NCI-H82 (cell line): ENCODE measurements at regions not wholly inside any gene's neighbourhood (a gene's known extent, or its start where the extent isn't known, plus 50 kb on each side); places are given as distances from the start of the nearest gene placed in this dataset.
A peak's percentile ranks its signal among the peaks of the same experiment; 100 is the strongest.

ENCODE experiments used
- DNase-seq: peaks from one replicate; lab custom pipeline; 2025; lab: John Stamatoyannopoulos, UW

GRCh38 chr15:62777671-62778070 is 264.9 kb upstream of the TPM1 start:
- no peak for DNase-seq

- no peak for DNase-seq
These were observed 263.3 kb upstream of the TPM1 start for GRCh38 chr15:62779036-62779770.

DNA sequence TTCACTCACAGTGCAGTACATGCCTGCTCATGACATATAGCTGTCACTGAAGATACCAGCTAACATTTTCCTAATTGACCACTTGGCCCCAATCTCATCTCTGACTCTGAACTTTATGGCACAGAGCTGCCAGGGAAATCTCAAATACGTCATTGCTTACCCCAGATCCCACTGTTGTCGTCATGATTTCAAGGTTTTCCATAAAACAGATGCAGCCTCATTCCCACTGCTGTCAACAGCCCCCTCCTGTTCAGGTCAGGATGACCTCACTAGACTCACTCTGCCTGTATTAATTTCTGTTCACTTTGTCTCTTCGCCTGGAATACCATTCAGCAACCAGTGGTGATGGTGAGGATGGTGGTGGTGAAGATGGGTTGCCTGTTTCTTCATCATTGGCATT is 262.6 kb upstream of the TPM1 start:
- DNase-seq: no peak

DNA sequence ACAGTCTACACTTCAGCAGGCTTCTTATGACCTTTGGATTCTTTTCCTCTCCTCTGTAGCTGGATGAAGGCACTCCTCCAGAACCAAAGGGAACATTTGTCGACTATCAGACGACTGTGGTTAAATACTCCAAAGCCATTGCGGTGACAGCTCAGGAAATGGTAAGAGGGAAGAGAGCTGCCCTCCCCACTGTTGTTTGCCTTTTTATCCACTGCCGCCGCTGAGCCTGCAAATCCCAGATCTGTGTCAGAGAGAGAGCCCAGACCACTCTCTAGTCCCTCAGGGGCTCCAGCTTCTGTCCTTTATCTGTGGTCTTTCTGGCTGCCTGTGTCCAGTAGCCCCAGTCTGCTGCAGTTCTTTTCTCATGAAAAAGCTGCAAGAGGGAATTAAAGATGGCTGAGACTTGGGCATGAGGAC is 261.5 kb upstream of the TPM1 start:
- DNase-seq: no peak

DNA sequence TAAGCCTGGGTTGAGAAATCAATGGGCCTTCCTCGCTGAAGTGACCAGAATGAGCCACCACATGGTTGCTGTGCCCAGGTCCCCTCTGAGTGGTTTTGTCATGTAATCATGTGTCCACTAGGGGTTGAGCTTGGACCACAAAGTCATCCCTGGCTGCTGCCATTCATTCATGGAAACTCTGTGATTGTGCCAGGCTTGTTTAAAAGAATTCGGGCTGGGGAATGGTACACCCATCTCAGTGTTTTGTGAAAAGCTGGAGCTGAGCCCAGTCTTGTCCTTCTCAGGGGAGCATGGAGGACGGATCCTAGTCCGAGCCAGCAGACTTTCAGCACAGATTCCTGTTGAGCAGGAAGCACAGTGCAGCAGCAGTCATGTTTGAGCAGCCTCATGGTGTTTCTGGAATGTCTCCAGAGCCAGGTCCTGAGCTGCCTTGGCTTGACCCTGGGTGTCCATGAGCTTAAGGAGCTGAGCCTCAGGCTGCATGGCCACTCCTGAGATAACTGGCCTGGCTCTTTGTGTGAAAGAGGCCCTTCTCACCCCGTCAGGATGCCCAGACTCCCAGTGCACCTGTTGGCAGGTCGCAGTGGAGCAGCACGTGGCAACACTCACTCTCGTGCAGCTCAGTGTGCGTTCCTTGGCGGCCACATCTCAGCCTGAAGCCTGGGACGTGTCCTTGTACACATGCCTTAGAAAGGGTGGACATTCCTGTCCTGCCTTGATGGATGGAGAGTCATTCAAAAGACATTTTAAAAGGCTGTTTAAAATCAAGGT is 260.3 kb upstream of the TPM1 start:
- DNase-seq: peak; percentile 86

GRCh38 chr15:62782896-62783295 is 259.7 kb upstream of the TPM1 start:
- no peak for DNase-seq

- no peak for DNase-seq
These were observed 259.1 kb upstream of the TPM1 start for GRCh38 chr15:62783303-62783957.

GRCh38 chr15:62785881-62786828 is 256.4 kb upstream of the TPM1 start:
- no peak for DNase-seq

DNA sequence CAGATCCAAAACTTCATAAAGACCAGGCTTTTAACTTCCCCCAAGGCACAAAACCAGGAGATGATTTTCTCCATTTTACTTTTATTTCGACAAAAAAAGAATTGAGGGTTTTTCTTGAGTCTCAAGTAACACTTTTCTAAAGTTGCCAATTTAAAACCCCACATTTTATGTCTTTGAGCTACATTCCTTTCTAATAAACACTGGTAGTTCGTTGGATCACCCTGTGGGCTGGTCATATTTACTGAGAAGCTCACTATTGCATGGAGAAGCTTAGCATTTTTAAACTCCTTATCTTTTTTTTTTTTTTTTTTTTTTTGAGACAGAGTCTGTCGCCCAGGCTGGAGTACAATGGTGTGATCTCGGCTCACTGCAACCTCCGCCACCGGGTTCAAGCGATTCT is 255.1 kb upstream of the TPM1 start:
- no peak for DNase-seq

DNA sequence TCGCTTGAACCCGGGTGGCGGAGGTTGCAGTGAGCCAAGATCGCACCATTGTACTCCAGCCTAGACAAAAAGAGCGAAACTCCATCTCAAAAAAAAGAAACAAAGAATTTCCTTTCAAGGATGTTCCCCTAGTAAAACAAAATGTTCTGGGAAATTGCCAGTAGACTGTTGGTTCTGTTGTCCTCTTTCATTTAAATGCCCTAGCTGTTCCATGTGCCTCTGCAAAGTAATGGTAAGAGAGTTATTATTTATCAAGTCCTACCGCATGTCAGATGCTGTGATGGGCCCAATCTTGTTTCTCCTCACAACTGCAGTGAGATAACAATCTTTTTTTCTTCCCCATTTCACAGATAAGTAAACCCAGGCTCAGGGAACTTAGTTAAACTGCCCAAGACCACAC is 254.3 kb upstream of the TPM1 start:
- DNase-seq: no peak

GRCh38 chr15:62790546-62790945 is 252.0 kb upstream of the TPM1 start:
- DNase-seq: no peak

- peak; percentile 18 for DNase-seq
These were observed 250.9 kb upstream of the TPM1 start for GRCh38 chr15:62791694-62792093.

- peak; percentile 15 for DNase-seq
These were observed 249.4 kb upstream of the TPM1 start for GRCh38 chr15:62792986-62793751.

DNA sequence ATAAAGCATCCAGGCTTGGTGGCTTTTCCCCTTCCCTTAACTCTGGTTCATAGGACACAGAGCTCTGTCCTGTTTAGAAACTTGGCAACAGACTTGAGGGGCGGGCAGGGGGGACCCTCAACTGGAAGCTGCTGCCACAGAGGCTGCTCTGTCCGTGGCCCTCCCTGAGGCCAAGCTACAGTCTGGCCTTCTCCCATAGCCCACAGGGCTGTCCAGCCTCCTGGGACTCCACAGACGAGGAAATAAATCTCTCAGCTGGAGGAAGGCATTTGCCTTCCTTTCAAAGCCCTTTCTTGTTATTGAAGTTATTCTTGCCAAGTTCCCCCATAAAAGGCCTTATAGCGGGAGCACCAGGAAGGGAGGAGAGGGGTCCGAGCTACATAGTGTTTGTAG is 248.8 kb upstream of the TPM1 start:
- no peak for DNase-seq

DNA sequence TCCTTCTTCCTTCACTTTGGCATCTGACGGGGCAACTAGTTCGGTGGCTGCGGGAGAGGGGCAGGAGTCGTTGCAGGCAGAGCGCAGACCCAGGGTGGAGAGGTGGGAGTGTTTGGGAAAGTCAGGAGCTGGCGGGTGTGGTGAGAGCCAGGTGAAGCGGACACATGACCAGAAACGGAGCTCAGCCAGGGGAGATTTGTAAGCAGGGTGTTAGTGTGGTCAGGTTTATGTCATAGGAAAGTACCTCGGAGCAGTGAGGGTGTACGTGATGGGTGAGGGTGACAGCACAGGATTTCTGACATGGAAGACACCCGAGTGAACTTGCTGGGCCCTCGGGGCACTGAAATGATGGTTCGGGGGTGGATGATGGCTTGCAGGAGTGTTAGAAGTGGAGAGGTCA is 247.4 kb upstream of the TPM1 start:
- DNase-seq: no peak

GRCh38 chr15:62795700-62796695 is 246.5 kb upstream of the TPM1 start:
- no peak for DNase-seq

DNA sequence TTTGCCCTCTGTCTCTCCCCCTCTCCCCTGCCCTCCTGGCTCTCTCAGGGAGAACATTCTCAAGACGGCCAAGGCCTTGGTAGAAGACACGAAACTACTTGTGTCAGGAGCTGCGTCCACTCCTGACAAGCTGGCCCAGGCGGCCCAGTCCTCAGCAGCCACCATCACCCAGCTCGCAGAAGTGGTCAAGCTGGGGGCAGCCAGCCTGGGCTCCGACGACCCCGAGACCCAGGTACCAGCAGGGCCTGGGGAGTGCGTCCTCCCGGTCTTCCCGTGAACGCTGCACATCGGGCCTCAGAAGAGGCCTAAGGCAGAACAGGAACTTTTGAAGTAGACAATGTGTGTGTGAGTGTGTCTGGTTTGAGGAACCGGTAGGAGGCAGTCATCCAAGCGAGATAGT is 245.4 kb upstream of the TPM1 start:
- DNase-seq: no peak

DNA sequence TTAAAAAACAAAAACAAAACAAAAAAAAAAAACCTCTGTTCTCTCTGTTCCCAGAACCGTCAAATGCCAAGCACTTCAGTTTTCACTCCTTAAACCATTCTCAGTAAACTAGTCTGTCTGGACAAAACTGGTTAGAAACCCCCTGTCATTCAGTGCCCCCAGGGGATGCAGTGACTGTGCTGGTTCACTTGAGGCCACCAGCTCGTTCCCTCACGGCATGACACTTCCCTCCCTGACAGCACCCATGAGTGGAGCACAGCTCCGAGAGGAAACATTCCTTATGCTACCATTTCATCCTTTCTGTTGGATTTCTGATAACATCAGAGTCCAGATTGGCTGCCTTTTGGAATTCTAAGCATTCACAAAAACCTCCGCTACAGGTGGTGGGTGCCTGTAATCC is 244.0 kb upstream of the TPM1 start:
- DNase-seq: no peak

- no peak for DNase-seq
These were observed 243.5 kb upstream of the TPM1 start for GRCh38 chr15:62799037-62799436.

GRCh38 chr15:62799919-62800318 is 242.6 kb upstream of the TPM1 start:
- no peak for DNase-seq
